Memory B cell (primary cell): ENCODE measurements at regions not wholly inside any gene's neighbourhood (a gene's known extent, or its start where the extent isn't known, plus 50 kb on each side); places are given as distances from the start of the nearest gene placed in this dataset.
"Not testable (repeated sequence)": the region's sequence is repeated elsewhere in the genome, so short reads cannot be mapped to it uniquely, and the experiment has no call there.

ENCODE experiments used
- ATAC-seq: fragments of 150-1000 bp; cut with Tn5 transposase; 2 replicates; pipeline ENCODE4 v1.10.0; 2021; ENCODE audit warnings: low read depth, mild to moderate bottlenecking, moderate library complexity
- DNase-seq, 2 donors: peaks; one replicate each; pipeline ENCODE4 v3.0.0; 2022; ENCODE audit warnings: low spot score in 2 of 2
- H3K27ac Mint-ChIP-seq: one replicate; pipeline ENCODE4 v1.8.0; 2022; ENCODE audit warnings: mild to moderate bottlenecking, moderate library complexity, mixed read lengths
- H3K27me3 Mint-ChIP-seq: one replicate; pipeline ENCODE4 v1.8.0; 2022; ENCODE audit warnings: mixed read lengths
- H3K36me3 Mint-ChIP-seq: one replicate; pipeline ENCODE4 v1.8.0; 2022; ENCODE audit warnings: mild to moderate bottlenecking, mixed read lengths
- H3K4me1 Mint-ChIP-seq: one replicate; pipeline ENCODE4 v1.8.0; 2022; ENCODE audit warnings: mixed read lengths
- H3K4me3 Mint-ChIP-seq: one replicate; pipeline ENCODE4 v1.8.0; 2022; ENCODE audit warnings: mild to moderate bottlenecking, moderate library complexity, mixed read lengths
- H3K9me3 Mint-ChIP-seq: one replicate; pipeline ENCODE4 v1.8.0; 2022; ENCODE audit warnings: mixed read lengths

DNA sequence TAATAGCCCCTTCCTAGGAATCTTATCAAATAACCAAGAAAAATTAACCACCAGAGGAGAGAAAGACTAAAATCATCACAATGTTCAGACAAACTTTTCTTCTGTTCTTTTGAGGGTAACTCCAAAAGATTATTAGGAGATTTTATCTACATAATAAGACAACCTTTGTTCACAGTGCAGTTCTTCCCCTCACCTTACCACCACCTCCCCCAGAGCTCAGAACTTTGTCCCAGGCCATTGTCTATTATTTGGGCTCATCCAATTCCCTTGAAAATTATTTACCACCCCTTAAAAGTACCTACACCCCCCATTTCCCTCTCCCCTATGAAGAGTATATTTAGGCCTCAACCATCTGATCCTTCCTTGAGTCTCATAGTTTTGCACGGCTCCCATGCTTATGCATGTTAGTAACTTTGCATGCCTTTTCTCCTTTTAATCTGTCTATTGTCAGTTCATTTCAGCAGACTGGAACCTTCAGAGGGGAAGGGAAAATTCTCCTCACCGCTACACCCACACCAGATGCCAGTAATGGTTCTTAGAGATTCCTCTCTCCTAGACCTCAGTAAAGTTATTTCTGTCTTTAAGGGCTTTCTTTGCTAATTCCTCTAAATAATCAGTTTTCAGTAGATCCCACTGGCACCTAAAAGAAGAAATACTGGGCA is 234.9 kb downstream of the SKIDA1 start:
- ATAC-seq, result no peak
- Mint-ChIP-seq H3K4me3 (no peak overlapping the region), H3K9me3 (peaks cover 2% of the 10 kb centered on the region), H3K36me3 (no peaks in the 10 kb centered on the region), H3K4me1 (no peaks in the 10 kb centered on the region), H3K27ac (no peak overlapping the region), H3K27me3 (peaks cover 16% of the 10 kb centered on the region)
- DNase-seq, result no peak

- no peak for DNase-seq
- Mint-ChIP-seq H3K4me1 (no peaks in the 10 kb centered on the region), H3K4me3 (no peak overlapping the region), H3K27ac (no peak overlapping the region), H3K9me3 (peaks cover 2% of the 10 kb centered on the region), H3K36me3 (no peaks in the 10 kb centered on the region), H3K27me3 (peaks cover 14% of the 10 kb centered on the region)
- ATAC-seq, result no peak
Measured at GRCh38 chr10:21289961-21290360, 235.5 kb downstream of the SKIDA1 start.

DNA sequence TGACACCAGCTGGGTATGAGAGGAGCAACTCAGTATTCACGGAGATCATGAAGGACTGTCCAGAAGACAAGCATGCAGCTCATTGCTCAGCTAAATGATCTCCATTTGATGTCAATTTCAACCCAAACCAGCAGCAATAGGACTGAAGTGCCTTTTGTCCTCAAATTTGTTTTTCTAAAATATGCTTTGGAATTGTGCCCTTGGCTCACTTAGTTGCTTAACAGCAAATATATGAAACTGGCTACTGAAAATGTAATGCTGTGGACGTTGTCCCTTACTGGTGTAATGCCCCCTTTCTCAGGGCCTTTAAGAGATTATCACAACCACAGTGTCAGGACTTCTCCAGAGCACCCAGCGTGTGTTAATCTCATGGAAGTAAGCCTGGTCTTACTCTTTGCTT is 236.2 kb downstream of the SKIDA1 start:
- no peak overlapping the region for H3K27ac Mint-ChIP-seq
- DNase-seq (no peak), ATAC-seq (no peak)
- no peak overlapping the region for H3K4me3 Mint-ChIP-seq
- H3K27me3 Mint-ChIP-seq, result peaks cover 11% of the 10 kb centered on the region
- peaks cover 2% of the 10 kb centered on the region for H3K9me3 Mint-ChIP-seq
- H3K36me3 Mint-ChIP-seq, result no peaks in the 10 kb centered on the region
- H3K4me1 Mint-ChIP-seq, result no peaks in the 10 kb centered on the region

DNA sequence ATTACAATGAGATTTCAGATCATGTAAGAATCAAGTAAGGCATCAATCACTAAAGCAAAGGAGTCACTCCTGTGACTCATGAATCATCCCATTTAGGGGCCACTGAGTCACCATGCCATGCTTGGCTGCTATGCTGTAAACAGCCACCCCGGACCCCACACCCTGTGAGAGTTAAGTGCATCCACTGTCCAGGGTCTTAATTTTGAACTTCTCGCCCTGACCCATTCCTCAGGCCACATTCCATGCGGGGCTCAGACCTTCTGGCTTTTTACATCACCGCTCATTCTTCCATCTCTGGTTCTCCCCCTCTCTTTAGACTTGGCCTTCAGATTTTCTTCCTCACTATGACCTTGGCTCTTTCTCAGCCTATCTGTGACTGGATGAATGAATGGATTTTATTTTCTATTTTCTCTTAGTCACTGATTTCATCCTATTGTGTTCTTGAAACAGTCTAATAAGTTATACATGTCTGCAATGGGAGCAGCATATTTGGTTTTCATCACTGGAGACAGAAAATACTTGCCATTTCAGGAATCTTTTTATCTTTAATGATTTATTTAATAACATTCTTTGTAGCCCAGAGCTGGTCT is 239.6 kb downstream of the SKIDA1 start:
- no peaks in the 10 kb centered on the region for H3K4me1 Mint-ChIP-seq
- peaks cover 8% of the 10 kb centered on the region for H3K27me3 Mint-ChIP-seq
- no peak overlapping the region for H3K27ac Mint-ChIP-seq
- DNase-seq, result no peak
- no peaks in the 10 kb centered on the region for H3K36me3 Mint-ChIP-seq
- no peak for ATAC-seq
- H3K4me3 Mint-ChIP-seq, result no peak overlapping the region
- peaks cover 2% of the 10 kb centered on the region for H3K9me3 Mint-ChIP-seq

DNA sequence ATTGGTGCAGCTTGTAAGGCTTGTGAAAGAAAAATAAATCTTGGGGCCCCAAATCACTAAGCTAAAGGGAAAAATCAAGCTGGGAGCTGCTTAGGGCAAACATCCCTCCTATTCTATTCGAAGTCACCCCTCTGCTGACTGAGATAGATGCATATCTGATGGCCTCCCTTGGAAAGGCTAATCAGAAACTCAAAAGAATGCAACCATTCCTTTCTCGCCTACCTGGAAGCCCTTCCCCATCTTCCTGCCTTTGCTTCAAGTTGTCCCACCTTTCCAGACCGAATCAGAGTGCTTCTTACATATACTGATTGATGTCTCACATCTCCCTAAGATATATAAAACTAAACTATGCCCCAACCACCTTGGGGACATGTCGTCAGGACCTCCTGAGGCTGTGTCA is 240.3 kb downstream of the SKIDA1 start:
- no peaks in the 10 kb centered on the region for H3K36me3 Mint-ChIP-seq
- no peaks in the 10 kb centered on the region for H3K4me1 Mint-ChIP-seq
- no peak for DNase-seq
- ATAC-seq, result no peak
- H3K27me3 Mint-ChIP-seq, result peaks cover 6% of the 10 kb centered on the region
- no peak overlapping the region for H3K27ac Mint-ChIP-seq
- no peak overlapping the region for H3K4me3 Mint-ChIP-seq
- H3K9me3 Mint-ChIP-seq, result peaks cover 2% of the 10 kb centered on the region

DNA sequence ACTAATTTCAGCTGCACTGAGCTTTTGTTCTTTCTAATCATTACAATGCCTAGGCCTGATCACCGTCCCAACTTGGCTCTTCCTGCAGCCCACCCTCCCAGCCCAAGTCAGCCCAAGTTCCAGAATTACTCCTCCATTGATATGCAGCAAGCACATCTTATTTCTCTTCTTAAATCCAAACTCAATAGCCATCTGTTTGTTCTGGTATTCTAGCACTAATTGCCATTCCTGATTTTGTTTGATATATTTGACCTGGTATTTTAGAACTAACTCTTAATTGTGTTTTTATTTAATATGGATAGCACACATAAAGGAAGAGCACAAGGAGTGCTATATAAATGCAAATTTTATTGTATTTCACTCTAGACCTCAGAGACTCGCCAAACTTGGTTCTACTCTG is 241.2 kb downstream of the SKIDA1 start:
- Mint-ChIP-seq H3K4me3 (no peak overlapping the region), H3K36me3 (no peaks in the 10 kb centered on the region), H3K9me3 (peaks cover 2% of the 10 kb centered on the region), H3K4me1 (no peaks in the 10 kb centered on the region), H3K27me3 (peaks cover 6% of the 10 kb centered on the region), H3K27ac (no peak overlapping the region)
- no peak for DNase-seq
- ATAC-seq, result no peak

- not testable (repeated sequence) for H3K27ac Mint-ChIP-seq, H3K4me3 Mint-ChIP-seq, H3K4me1 Mint-ChIP-seq, H3K27me3 Mint-ChIP-seq, ATAC-seq, DNase-seq, H3K36me3 Mint-ChIP-seq, H3K9me3 Mint-ChIP-seq
Measured at GRCh38 chr10:21283053-21283452, 242.4 kb downstream of the SKIDA1 start.

DNA sequence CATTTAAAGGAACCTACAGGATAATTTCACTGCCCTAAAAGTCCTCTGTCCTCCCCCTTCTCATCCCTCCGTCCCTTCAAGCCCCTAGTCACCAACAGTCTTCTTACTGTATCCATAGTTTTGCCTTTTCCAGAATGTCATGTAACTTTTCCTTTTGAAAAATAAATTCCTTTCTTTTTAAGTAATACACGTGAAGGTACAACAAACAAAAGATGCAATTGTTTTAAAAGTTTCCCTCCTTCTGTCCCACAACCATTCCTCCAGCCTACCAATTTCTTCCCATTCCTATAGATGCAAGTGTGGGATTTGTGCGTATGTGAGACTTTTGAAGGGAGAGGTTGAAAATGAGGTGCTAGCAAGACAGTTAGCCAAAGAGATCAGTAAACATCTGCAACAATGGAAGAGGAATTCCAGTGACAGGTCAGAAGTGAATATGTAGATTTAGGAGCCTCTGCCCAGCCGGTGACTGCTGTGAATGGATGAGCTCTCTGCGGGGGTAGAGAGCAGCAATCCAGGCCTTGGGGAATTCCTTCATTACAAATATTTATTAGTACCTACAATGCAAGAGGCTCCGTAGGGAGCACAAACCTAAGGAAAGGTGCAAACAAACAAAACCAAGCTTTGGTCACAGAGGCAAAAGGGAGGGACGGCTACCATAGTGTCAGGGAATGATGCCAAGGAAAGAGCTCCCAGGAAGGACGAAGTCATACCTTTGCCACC is 243.6 kb downstream of the SKIDA1 start:
- ATAC-seq (no peak), DNase-seq (no peak)
- H3K4me3 Mint-ChIP-seq, result no peak overlapping the region
- H3K27me3 Mint-ChIP-seq, result peaks cover 6% of the 10 kb centered on the region
- no peaks in the 10 kb centered on the region for H3K36me3 Mint-ChIP-seq
- H3K27ac Mint-ChIP-seq, result no peak overlapping the region
- no peaks in the 10 kb centered on the region for H3K9me3 Mint-ChIP-seq
- no peaks in the 10 kb centered on the region for H3K4me1 Mint-ChIP-seq

GRCh38 chr10:21280971-21281572 is 244.4 kb downstream of the SKIDA1 start:
- no peaks in the 10 kb centered on the region for H3K36me3 Mint-ChIP-seq
- DNase-seq (no peak), ATAC-seq (no peak)
- H3K27ac Mint-ChIP-seq, result no peak overlapping the region
- H3K27me3 Mint-ChIP-seq, result peaks cover 9% of the 10 kb centered on the region
- no peaks in the 10 kb centered on the region for H3K4me1 Mint-ChIP-seq
- no peaks in the 10 kb centered on the region for H3K9me3 Mint-ChIP-seq
- H3K4me3 Mint-ChIP-seq, result no peak overlapping the region

GRCh38 chr10:21280037-21280436 is 245.4 kb downstream of the SKIDA1 start:
- Mint-ChIP-seq H3K36me3 (no peaks in the 10 kb centered on the region), H3K9me3 (no peaks in the 10 kb centered on the region), H3K27me3 (peaks cover 7% of the 10 kb centered on the region), H3K4me1 (no peaks in the 10 kb centered on the region), H3K27ac (no peak overlapping the region), H3K4me3 (no peak overlapping the region)
- no peak for ATAC-seq
- no peak for DNase-seq

DNA sequence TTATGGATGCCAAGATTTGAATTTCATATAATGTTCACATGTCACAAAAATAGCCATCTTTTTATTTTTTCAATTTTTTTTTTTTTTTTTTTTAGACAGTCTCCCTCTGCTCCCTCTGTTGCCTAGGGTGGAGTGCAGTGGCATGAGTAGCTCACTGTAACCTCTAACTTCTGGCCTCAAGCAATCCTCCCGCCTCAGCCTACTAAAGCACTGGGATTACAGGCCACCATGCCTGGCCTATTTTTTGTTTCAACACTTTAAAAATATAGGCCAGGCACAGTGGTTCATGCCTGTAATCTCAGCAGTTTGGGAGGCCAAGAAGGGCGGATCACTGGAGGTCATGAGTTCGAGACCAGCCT is 246.3 kb downstream of the SKIDA1 start:
- Mint-ChIP-seq H3K9me3 (no peaks in the 10 kb centered on the region), H3K27me3 (peaks cover 7% of the 10 kb centered on the region), H3K4me3 (no peak overlapping the region), H3K4me1 (no peaks in the 10 kb centered on the region), H3K36me3 (no peaks in the 10 kb centered on the region), H3K27ac (no peak overlapping the region)
- DNase-seq (no peak), ATAC-seq (no peak)

DNA sequence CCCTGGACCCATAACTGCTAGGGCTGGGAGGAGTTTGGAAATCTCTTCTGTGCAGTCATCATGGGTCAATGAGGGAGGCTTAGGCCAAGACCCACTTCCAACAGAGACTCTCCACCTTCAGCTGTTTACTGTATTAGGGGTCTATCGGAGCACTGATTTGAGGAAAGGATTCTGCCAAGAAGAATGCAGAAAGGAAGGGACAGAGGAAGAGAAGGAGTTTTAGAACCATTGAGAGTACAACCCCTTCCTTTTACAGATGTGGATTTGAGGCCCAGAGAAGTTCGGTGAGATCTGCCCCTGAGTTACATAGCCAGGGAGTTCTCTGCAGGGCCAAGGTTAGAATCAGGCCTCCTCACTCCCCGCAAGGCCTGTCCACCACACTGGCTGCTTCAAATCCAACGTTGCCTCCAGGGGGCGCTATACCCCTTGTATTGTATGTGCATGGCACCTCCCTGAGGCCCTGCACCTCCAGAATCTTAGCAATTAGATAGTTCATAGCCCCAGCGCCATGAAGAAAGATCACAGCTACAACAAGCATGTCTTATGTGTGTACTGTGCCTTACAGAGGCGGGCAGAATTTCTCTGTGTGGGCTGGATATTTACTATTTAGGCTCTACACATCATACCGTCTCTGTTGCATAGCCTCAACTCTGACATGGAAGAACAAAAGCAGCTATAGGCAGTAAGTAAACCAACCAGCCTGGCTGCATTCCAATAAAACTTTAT is 246.8 kb downstream of the SKIDA1 start:
- H3K27me3 Mint-ChIP-seq, result peaks cover 7% of the 10 kb centered on the region
- H3K4me1 Mint-ChIP-seq, result no peaks in the 10 kb centered on the region
- H3K36me3 Mint-ChIP-seq, result no peaks in the 10 kb centered on the region
- H3K4me3 Mint-ChIP-seq, result no peak overlapping the region
- no peaks in the 10 kb centered on the region for H3K9me3 Mint-ChIP-seq
- no peak for ATAC-seq
- DNase-seq, result peak in 1 of 2 donors; percentile 19
- H3K27ac Mint-ChIP-seq, result no peak overlapping the region

- H3K9me3 Mint-ChIP-seq, result peaks cover 7% of the 10 kb centered on the region
- ATAC-seq, result no peak
Measured at GRCh38 chr10:21273400-21273968, 252.0 kb downstream of the SKIDA1 start.

More at GRCh38 chr10:21273400-21273968, 252.0 kb downstream of the SKIDA1 start:
- no peak overlapping the region for H3K27ac Mint-ChIP-seq
- no peak for DNase-seq
- no peak overlapping the region for H3K4me3 Mint-ChIP-seq
- H3K27me3 Mint-ChIP-seq, result peaks cover 2% of the 10 kb centered on the region
- H3K4me1 Mint-ChIP-seq, result no peaks in the 10 kb centered on the region
- H3K36me3 Mint-ChIP-seq, result no peaks in the 10 kb centered on the region
